Astrocyte (in vitro differentiated cells and primary cell): ENCODE measurements at regions not wholly inside any gene's neighbourhood (a gene's known extent, or its start where the extent isn't known, plus 50 kb on each side); places are given as distances from the start of the nearest gene placed in this dataset.

Experiments
- DNase-seq: peaks from one replicate; pipeline ENCODE4 v3.0.0-alpha.2; 2010; ENCODE audit warnings: low read depth
- FAIRE-seq: peaks from 2 replicates; lab custom pipeline; 2011; peaks lifted over from hg19 to GRCh38; lab: Jason Lieb, UNC
- H2AFZ ChIP-seq: 2 replicates; pipeline ENCODE4 v1.6.0; 2012; ENCODE audit warnings: low read depth, low read length, inconsistent platforms
- H3K27ac ChIP-seq: 2 replicates; pipeline ENCODE4 v1.5.1; 2011; ENCODE audit warnings: low read depth, low read length, inconsistent platforms
- H3K27me3 ChIP-seq: 2 replicates; pipeline ENCODE4 v1.6.0; 2011; ENCODE audit warnings: low read length, inconsistent platforms; ENCODE audit not compliant: insufficient read depth
- H3K36me3 ChIP-seq: 2 replicates; pipeline ENCODE4 v1.5.1; 2011; ENCODE audit warnings: low read length, inconsistent platforms; ENCODE audit not compliant: insufficient read depth
- H3K4me1 ChIP-seq: 2 replicates; pipeline ENCODE4 v1.5.1; 2011; ENCODE audit warnings: low read length, inconsistent platforms; ENCODE audit not compliant: insufficient read depth
- H3K4me2 ChIP-seq: 2 replicates; pipeline ENCODE4 v1.6.0; 2012; ENCODE audit warnings: low read length, inconsistent platforms
- H3K4me3 ChIP-seq: 2 replicates; pipeline ENCODE4 v1.5.1; 2011; ENCODE audit warnings: low read depth, mild to moderate bottlenecking, low read length, inconsistent platforms; ENCODE audit not compliant: insufficient read depth
- H3K79me2 ChIP-seq: 2 replicates; pipeline ENCODE4 v1.6.0; 2012; ENCODE audit warnings: mild to moderate bottlenecking, low read length, inconsistent platforms; ENCODE audit not compliant: insufficient read depth
- H3K9ac ChIP-seq: 2 replicates; pipeline ENCODE4 v1.6.0; 2012; ENCODE audit warnings: mild to moderate bottlenecking, low read length, inconsistent platforms
- H3K9me3 ChIP-seq: 2 replicates; pipeline ENCODE4 v1.5.1; 2012; ENCODE audit warnings: low read depth, mild to moderate bottlenecking, low read length, inconsistent platforms; ENCODE audit not compliant: insufficient read depth
- H4K20me1 ChIP-seq: 2 replicates; pipeline ENCODE4 v1.6.0; 2012; ENCODE audit warnings: low read length, inconsistent platforms; ENCODE audit not compliant: insufficient read depth
- H3K27ac Mint-ChIP-seq: one replicate; pipeline ENCODE4 v1.8.0; 2021; ENCODE audit warnings: mild to moderate bottlenecking, mixed read lengths; ENCODE audit not compliant: unreplicated experiment
- H3K27me3 Mint-ChIP-seq: one replicate; pipeline ENCODE4 v1.8.0; 2021; ENCODE audit warnings: low read depth, mixed read lengths; ENCODE audit not compliant: unreplicated experiment
- H3K36me3 Mint-ChIP-seq: one replicate; pipeline ENCODE4 v1.8.0; 2021; ENCODE audit warnings: low read depth, mixed read lengths; ENCODE audit not compliant: unreplicated experiment
- H3K4me1 Mint-ChIP-seq: one replicate; pipeline ENCODE4 v1.8.0; 2021; ENCODE audit warnings: low read depth, mixed read lengths; ENCODE audit not compliant: unreplicated experiment
- H3K4me3 Mint-ChIP-seq: one replicate; pipeline ENCODE4 v1.8.0; 2021; ENCODE audit warnings: mild to moderate bottlenecking, moderate library complexity, mixed read lengths; ENCODE audit not compliant: unreplicated experiment
- H3K9me3 Mint-ChIP-seq: one replicate; pipeline ENCODE4 v1.8.0; 2021; ENCODE audit warnings: mild to moderate bottlenecking, mixed read lengths; ENCODE audit not compliant: unreplicated experiment
- CTCF ChIP-seq: IDR thresholded peaks from 2 replicates; pipeline ENCODE4 v1.5.1; 2011; ENCODE audit warnings: low read depth, mild to moderate bottlenecking, inconsistent platforms, low read length, moderate library complexity; ENCODE audit not compliant: insufficient read depth
- EZH2 ChIP-seq: IDR thresholded peaks from 2 replicates; pipeline ENCODE4 v1.6.1; 2012; ENCODE audit warnings: mild to moderate bottlenecking, low read length, inconsistent platforms; ENCODE audit not compliant: insufficient read depth

- FAIRE-seq (no peak), DNase-seq (no peak)
- peaks cover 3% of the 10 kb centered on the region for H3K9me3 Mint-ChIP-seq
- no peak overlapping the region for H3K27ac ChIP-seq
- H3K4me1 Mint-ChIP-seq = no peaks in the 10 kb centered on the region
- no peaks in the 10 kb centered on the region for H3K36me3 Mint-ChIP-seq
- no peaks in the 10 kb centered on the region for H3K9me3 ChIP-seq
- no peak for TF ChIP-seq CTCF
- TF ChIP-seq EZH2 = no peak
- no peak overlapping the region for H3K4me2 ChIP-seq
- H3K79me2 ChIP-seq = no peaks in the 10 kb centered on the region
- no peak overlapping the region for H3K4me3 Mint-ChIP-seq
- no peaks in the 10 kb centered on the region for H3K4me1 ChIP-seq
- no peak overlapping the region for H3K9ac ChIP-seq
- no peak overlapping the region for H3K4me3 ChIP-seq
- no peak overlapping the region for H3K27ac Mint-ChIP-seq
- H3K27me3 Mint-ChIP-seq = peaks cover 9% of the 10 kb centered on the region
- H3K27me3 ChIP-seq = no peaks in the 10 kb centered on the region
- no peak overlapping the region for H2AFZ ChIP-seq
- no peaks in the 10 kb centered on the region for H4K20me1 ChIP-seq
- no peaks in the 10 kb centered on the region for H3K36me3 ChIP-seq
Observed at GRCh38 chr4:152232271-152232670, 303.6 kb downstream of the FBXW7 start.

- Histone ChIP-seq H4K20me1 (no peaks in the 10 kb centered on the region), H3K27me3 (no peaks in the 10 kb centered on the region), H3K36me3 (no peaks in the 10 kb centered on the region), H3K9me3 (no peaks in the 10 kb centered on the region), H3K9ac (no peak overlapping the region), H3K4me1 (no peaks in the 10 kb centered on the region), H2AFZ (no peak overlapping the region), H3K27ac (no peak overlapping the region), H3K79me2 (no peaks in the 10 kb centered on the region), H3K4me2 (no peak overlapping the region), H3K4me3 (no peak overlapping the region)
- H3K27ac Mint-ChIP-seq = no peak overlapping the region
- DNase-seq = no peak
- TF ChIP-seq EZH2 = no peak
- no peak for TF ChIP-seq CTCF
- H3K4me3 Mint-ChIP-seq = no peak overlapping the region
- peaks cover 14% of the 10 kb centered on the region for H3K27me3 Mint-ChIP-seq
- H3K9me3 Mint-ChIP-seq = peaks cover 3% of the 10 kb centered on the region
- no peaks in the 10 kb centered on the region for H3K4me1 Mint-ChIP-seq
- FAIRE-seq = no peak
- H3K36me3 Mint-ChIP-seq = no peaks in the 10 kb centered on the region
Observed at GRCh38 chr4:152229782-152230289, 306.1 kb downstream of the FBXW7 start.

GRCh38 chr4:152225680-152226079 lies 310.2 kb downstream of the FBXW7 start:
- no peak overlapping the region for H3K4me3 Mint-ChIP-seq
- peaks cover 14% of the 10 kb centered on the region for H3K27me3 Mint-ChIP-seq
- no peak overlapping the region for H3K4me3 ChIP-seq
- no peaks in the 10 kb centered on the region for H3K4me1 ChIP-seq
- no peaks in the 10 kb centered on the region for H4K20me1 ChIP-seq
- H3K9me3 Mint-ChIP-seq = peaks cover 3% of the 10 kb centered on the region
- DNase-seq (no peak), FAIRE-seq (no peak)
- no peak overlapping the region for H3K27ac Mint-ChIP-seq
- H3K4me1 Mint-ChIP-seq = no peaks in the 10 kb centered on the region
- H3K9ac ChIP-seq = no peak overlapping the region
- no peak for TF ChIP-seq EZH2
- no peak for TF ChIP-seq CTCF
- peaks cover 4% of the 10 kb centered on the region for H3K9me3 ChIP-seq
- no peak overlapping the region for H2AFZ ChIP-seq
- H3K27ac ChIP-seq = no peak overlapping the region
- no peaks in the 10 kb centered on the region for H3K36me3 Mint-ChIP-seq
- no peak overlapping the region for H3K4me2 ChIP-seq
- no peaks in the 10 kb centered on the region for H3K27me3 ChIP-seq
- H3K79me2 ChIP-seq = no peaks in the 10 kb centered on the region
- H3K36me3 ChIP-seq = no peaks in the 10 kb centered on the region
